ENCODE measurements at regions not wholly inside any gene's neighbourhood (a gene's known extent, or its start where the extent isn't known, plus 50 kb on each side); places are given as distances from the start of the nearest gene placed in this dataset.

GRCh38 chrX:20378233-20378920 lies 111.7 kb upstream of the RPS6KA3 start:
- TF ChIP-seq CTCF (IDR thresholded peaks at IDR 0.05) (no peak), POLR2A (IDR thresholded peaks at IDR 0.05) (no peak)
